KOPT-K1 (cell line): ENCODE measurements at regions not wholly inside any gene's neighbourhood (a gene's known extent, or its start where the extent isn't known, plus 50 kb on each side); places are given as distances from the start of the nearest gene placed in this dataset.

ENCODE experiments used
- H3K27ac ChIP-seq: fragments of 200-600 bp; sonication (generic); 2 replicates; pipeline ENCODE4 v1.5.1; 2016; ENCODE audit warnings: antibody characterized with exemption, mild to moderate bottlenecking, low read depth, low read length; ENCODE audit not compliant: poor library complexity, severe bottlenecking
- H3K36me3 ChIP-seq: fragments of 200-600 bp; sonication (generic); 2 replicates; pipeline ENCODE4 v1.5.1; 2017; ENCODE audit warnings: antibody characterized with exemption, mild to moderate bottlenecking, low read length, moderate library complexity; ENCODE audit not compliant: insufficient read depth
- H3K9me3 ChIP-seq: fragments of 200-600 bp; sonication (generic); 2 replicates; pipeline ENCODE4 v1.5.1; 2017; ENCODE audit warnings: antibody characterized with exemption, low read length, mild to moderate bottlenecking; ENCODE audit not compliant: insufficient read depth, poor library complexity, severe bottlenecking

DNA sequence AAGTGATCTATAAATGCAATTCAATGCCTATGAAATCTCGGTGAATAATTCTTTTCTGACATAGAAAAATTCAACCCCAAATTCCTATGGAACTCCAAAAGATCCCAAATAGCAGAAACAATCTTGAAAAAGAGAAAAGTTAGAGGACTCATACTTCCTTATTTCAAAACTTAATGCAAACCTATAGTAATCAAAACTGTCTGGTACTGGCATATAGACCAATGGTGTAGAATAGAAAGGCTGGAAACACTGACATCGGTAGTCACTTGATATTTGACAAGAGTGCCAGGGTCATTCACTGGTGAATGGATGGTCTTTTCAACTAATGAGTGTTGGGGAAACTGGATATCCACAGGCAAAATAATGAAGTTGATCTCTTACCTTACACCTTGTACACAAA lies 637.1 kb upstream of the PCDH9 start:
- Histone ChIP-seq H3K36me3 (no peaks in the 10 kb centered on the region), H3K9me3 (no peaks in the 10 kb centered on the region), H3K27ac (no peak overlapping the region)

- no peaks in the 10 kb centered on the region for H3K36me3 ChIP-seq
- no peaks in the 10 kb centered on the region for H3K9me3 ChIP-seq
- H3K27ac ChIP-seq = no peak overlapping the region
Observed at GRCh38 chr13:67860315-67860714, 630.2 kb upstream of the PCDH9 start.

DNA sequence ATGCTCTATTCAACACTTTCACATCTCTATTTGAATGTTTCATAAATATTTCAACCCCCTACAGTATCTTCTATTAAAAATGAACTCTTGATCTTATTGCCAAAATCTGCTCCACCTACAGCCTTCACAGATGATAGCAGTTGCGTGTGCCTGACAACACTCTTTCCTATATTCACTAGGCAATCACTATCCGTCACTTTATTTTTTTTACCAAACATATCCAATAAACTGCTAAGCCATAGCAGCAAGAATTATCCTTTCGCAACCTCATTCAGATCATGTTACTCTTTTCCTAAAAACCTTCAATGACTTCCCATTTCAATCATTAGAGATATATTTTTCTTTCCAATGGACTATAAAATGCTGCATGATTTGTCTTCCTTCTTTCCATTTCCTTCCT lies 629.8 kb upstream of the PCDH9 start:
- H3K36me3 ChIP-seq = no peaks in the 10 kb centered on the region
- H3K9me3 ChIP-seq = no peaks in the 10 kb centered on the region
- H3K27ac ChIP-seq = no peak overlapping the region

DNA sequence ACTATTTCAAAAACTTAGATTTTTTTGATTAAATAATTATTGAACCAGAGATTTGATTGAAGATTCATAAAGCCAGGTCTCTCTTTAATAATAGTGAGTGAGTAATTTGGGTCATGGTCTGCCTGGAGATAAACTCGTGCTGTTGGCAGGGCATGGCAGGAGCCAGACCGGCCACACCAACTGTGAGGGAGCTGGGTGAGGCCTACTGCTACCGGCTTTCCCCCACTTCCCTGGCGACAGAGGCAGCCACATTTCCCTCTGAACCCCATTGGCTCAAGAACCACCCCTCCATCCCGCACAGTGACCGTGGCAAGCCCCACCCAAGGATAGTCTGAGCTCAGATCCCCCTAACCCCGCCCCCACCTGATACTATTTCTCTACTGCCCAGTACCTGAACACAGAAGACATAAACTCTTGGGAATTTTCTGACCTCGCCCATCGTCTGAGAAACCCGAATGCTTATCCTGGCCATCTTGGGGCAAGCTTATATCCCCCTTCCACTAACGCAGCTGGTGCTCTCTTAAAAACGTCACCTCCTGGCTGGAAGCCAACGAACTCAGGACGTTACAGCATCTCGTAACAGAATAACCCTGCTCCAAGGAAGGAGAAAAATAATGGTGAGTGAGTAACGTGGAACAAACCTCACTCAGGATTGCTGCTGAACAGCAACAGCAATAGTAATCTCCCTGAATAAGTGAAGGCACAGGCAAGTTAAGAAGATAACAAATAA lies 627.6 kb upstream of the PCDH9 start:
- Histone ChIP-seq H3K9me3 (no peaks in the 10 kb centered on the region), H3K36me3 (no peaks in the 10 kb centered on the region), H3K27ac (no peak overlapping the region)

GRCh38 chr13:67856955-67857354 lies 626.8 kb upstream of the PCDH9 start:
- H3K9me3 ChIP-seq = no peaks in the 10 kb centered on the region
- H3K36me3 ChIP-seq = no peaks in the 10 kb centered on the region
- no peak overlapping the region for H3K27ac ChIP-seq

DNA sequence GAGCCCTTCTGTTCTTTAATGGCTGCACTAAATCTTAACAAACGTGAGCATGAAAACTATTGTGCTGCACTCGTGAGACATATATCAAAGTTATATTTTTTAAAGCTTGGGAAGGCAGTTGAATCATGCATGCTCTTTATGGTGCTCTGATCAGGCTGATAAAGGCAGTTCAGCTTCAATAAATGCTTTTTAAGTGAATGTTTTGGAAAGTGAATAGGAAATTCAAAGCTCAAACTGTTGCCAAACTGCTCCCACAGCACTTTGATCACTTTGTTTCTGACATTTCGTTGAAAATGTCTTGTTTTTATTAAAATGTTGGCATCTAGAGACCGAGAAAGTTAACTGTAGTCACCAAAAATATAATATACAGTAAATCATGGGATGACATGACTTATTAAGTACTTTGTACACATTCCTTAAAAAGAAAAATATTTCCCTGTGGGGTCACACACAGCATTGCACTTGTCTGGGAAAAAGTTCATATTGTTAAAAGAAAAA lies 625.7 kb upstream of the PCDH9 start:
- H3K9me3 ChIP-seq = no peaks in the 10 kb centered on the region
- no peaks in the 10 kb centered on the region for H3K36me3 ChIP-seq
- no peak overlapping the region for H3K27ac ChIP-seq

DNA sequence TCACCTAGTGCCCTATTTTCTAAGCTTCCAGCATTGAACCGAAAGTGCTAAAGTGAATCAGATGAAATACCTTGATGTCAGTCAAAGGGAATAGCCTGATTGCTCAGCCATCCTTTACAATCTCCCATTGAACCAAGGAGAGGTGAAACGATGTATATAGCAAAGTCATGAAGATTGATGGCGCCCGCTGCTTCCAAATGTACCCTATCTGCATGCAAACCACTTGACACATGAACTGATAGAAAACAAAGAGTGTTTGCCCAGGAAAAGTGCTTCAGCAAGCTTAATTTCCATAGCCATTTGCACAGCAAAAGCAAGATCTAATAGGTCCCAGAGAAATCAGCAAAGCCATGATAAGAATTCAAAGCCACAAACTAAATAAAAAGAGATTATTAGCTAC lies 624.9 kb upstream of the PCDH9 start:
- Histone ChIP-seq H3K36me3 (no peaks in the 10 kb centered on the region), H3K27ac (no peak overlapping the region), H3K9me3 (no peaks in the 10 kb centered on the region)

DNA sequence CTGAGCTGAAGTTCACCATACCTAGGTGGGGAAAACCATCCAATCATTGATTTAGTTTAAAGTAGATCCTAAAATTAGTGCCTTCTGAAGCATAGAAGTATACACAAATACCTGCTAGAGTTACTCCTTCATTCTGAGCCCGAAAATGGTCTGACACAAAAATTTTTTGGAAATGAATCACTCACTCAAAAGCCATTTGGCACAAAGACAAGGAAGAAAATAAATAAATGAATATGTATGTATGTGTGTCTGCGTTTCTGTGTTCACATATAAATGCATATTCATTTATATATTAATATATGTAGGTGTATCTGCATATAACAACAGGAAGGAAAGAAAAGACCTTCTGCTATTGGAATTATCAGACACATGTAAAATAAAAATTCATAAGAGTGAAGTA lies 614.4 kb upstream of the PCDH9 start:
- Histone ChIP-seq H3K27ac (no peak overlapping the region), H3K9me3 (no peaks in the 10 kb centered on the region), H3K36me3 (no peaks in the 10 kb centered on the region)

DNA sequence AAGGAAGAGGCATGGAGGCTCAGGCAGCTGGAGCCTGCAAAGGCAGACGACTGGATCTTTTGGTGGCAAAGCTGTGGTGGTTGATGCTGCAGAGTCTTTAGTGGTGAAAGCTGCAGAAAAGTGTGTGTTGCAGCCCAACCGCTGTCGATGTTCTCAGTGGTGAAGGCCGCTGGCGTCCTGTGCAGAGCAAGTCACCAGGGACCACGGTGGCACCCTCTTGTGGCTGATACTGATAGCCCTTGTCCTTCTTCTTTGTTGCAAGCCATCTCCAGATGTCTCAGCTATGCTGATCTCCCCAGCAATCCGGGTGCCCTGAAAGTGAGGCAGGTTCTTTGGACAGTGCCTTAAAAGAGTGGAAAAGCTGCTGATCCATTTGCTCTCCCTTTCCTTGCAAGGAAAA lies 610.9 kb upstream of the PCDH9 start:
- Histone ChIP-seq H3K9me3 (no peaks in the 10 kb centered on the region), H3K36me3 (no peaks in the 10 kb centered on the region), H3K27ac (no peak overlapping the region)

- Histone ChIP-seq H3K27ac (no peak overlapping the region), H3K9me3 (no peaks in the 10 kb centered on the region), H3K36me3 (no peaks in the 10 kb centered on the region)
Observed at GRCh38 chr13:67833564-67833963, 603.4 kb upstream of the PCDH9 start.

DNA sequence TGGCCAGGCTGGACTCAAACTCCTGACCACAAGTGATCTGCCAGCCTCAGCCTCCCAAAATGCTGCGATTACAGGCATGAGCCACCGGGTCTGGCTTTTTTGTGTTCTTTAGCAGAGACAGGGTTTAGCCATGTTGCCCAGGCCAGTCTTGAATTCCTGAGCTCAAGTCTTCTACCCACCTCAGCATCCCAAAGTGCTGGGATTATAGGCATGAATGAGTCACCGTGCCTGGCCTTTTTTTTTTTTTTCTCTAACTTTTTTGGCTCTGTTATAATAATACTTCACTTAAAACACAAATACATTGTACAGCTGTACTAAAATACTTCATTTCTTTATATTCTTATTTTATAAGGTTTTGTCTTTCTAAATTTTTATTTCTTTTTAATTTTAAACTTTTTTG lies 599.5 kb upstream of the PCDH9 start:
- Histone ChIP-seq H3K27ac (no peak overlapping the region), H3K36me3 (no peaks in the 10 kb centered on the region), H3K9me3 (no peaks in the 10 kb centered on the region)

DNA sequence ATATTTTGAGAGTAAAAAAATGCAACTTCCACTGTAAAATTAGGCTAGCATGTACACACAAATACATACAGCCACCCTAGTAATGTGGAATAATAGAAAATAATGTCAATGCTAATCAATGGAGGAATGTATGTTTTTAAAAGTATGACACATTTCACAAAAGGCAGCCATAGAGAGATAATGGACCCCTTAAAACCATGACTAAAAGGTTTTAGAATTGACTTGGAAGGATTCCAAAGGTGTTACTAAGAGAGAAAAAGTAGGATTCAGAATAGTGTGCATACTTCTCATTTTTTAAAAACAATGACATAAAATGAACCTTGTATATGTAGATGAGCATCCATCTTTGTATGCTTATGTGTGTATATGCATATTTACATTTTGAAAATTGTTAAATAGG lies 597.9 kb upstream of the PCDH9 start:
- Histone ChIP-seq H3K36me3 (no peaks in the 10 kb centered on the region), H3K27ac (no peak overlapping the region)

DNA sequence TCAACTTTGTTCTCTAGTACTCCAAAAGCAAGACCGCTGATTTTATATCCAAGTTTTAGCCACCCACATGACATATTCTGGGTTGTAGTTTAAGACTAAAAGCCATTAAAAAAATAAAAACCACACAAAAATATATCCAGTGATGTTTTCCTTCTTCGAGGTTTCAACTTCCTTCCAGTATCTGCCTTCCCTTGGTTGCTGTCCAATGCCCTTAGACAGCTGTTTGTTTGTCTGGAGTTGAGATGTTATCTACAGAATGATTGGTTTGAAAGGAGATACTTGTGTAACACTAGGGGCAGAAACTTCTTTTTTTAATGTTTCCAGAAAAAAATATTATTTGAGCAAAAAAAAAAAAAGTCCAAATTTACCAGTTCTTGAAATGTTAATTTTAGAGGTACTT lies 591.5 kb upstream of the PCDH9 start:
- no peaks in the 10 kb centered on the region for H3K9me3 ChIP-seq
- H3K27ac ChIP-seq = no peak overlapping the region
- no peaks in the 10 kb centered on the region for H3K36me3 ChIP-seq

More for the DNA sequence above, 597.9 kb upstream of the PCDH9 start:
- H3K9me3 ChIP-seq = no peaks in the 10 kb centered on the region

DNA sequence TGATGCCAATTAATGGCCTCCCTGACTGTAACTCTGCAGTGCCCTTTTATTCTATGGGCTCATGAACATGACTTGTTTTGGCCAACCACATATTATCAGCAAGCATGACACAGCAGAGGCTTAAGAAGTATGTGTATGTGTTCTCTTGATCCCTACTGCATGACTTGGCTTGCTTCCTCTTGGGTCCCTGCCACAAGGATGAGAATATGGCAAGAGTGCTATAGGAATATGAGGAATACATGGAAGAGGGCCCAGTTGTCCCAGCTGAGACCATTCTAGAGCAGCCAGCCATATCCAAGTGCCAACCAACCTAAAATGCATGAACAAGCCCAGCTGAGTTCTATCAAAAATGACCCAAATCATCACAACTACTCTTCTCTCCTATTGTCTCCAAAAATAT lies 576.7 kb upstream of the PCDH9 start:
- no peak overlapping the region for H3K27ac ChIP-seq
- H3K9me3 ChIP-seq = no peaks in the 10 kb centered on the region

DNA sequence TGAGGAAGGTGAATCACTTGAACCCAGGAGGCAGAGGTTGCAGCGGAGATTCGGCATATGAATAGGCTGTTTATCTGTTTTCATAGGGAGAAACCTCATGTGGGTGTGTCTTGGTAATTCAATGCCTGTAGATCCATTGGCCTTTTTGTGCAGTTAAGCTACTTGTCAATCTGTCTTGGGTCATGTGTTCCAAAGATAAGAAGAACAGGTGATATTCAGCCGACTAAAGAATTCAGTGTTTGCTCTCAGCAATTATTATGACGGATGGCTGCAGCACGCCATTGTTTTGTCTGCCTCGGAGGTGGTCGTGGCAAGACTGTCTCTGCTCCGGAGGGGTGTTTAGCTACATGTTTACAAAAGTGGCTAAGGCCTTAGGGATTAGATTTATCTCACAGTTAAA lies 573.0 kb upstream of the PCDH9 start:
- Histone ChIP-seq H3K9me3 (no peaks in the 10 kb centered on the region), H3K27ac (no peak overlapping the region), H3K36me3 (no peaks in the 10 kb centered on the region)

More for the DNA sequence above, 576.7 kb upstream of the PCDH9 start:
- no peaks in the 10 kb centered on the region for H3K36me3 ChIP-seq

- H3K27ac ChIP-seq = no peak overlapping the region
- H3K36me3 ChIP-seq = no peaks in the 10 kb centered on the region
- H3K9me3 ChIP-seq = no peaks in the 10 kb centered on the region
Observed at GRCh38 chr13:67792151-67792676, 562.1 kb upstream of the PCDH9 start.
